ENCODE measurements at regions not wholly inside any gene's neighbourhood (a gene's known extent, or its start where the extent isn't known, plus 50 kb on each side); places are given as distances from the start of the nearest gene placed in this dataset.

DNA sequence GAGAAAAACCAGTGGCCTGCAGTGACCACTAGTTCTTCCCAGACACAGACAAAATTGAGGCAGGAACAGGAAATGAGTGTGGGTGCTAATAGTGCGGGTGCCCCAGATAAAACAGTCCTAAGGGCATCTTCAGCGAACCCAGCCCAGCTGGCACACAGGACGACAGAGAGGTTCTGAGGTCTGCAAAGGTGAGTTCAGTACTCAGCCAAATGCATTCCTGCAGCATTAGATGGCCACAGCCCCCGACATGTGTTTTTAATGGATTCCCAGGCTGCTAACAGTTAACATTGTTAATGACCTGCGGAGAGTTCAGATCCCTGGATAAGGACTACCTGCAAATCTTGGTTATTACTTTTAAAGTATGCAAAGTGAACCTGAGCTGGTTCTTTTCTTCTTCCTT is 196.0 kb downstream of the HIBADH start:
- Histone ChIP-seq H3K36me3 (no peaks in the 10 kb centered on the region), H3K27ac (no peak overlapping the region), H3K4me1 (no peaks in the 10 kb centered on the region), H3K9me3 (no peaks in the 10 kb centered on the region), H3K4me3 (no peak overlapping the region), H3K27me3 (no peaks in the 10 kb centered on the region)
- DNase-seq (no peak), ATAC-seq (no peak)
- 100% methylated on average over 1 of the region's 5 CpGs for WGBS (ENCODE audit: insufficient coverage, low coverage, low lambda C conversion rate, missing lambda C conversion rate)
- intact Hi-C loops (cut with DNase I), result no loop called here
- TF ChIP-seq, protein P1, sequence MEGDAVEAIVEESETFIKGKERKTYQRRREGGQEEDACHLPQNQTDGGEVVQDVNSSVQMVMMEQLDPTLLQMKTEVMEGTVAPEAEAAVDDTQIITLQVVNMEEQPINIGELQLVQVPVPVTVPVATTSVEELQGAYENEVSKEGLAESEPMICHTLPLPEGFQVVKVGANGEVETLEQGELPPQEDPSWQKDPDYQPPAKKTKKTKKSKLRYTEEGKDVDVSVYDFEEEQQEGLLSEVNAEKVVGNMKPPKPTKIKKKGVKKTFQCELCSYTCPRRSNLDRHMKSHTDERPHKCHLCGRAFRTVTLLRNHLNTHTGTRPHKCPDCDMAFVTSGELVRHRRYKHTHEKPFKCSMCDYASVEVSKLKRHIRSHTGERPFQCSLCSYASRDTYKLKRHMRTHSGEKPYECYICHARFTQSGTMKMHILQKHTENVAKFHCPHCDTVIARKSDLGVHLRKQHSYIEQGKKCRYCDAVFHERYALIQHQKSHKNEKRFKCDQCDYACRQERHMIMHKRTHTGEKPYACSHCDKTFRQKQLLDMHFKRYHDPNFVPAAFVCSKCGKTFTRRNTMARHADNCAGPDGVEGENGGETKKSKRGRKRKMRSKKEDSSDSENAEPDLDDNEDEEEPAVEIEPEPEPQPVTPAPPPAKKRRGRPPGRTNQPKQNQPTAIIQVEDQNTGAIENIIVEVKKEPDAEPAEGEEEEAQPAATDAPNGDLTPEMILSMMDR (IDR thresholded peaks at IDR 0.05), result no peak
- TF ChIP-seq POLR2A (IDR thresholded peaks at IDR 0.05), result no peak

DNA sequence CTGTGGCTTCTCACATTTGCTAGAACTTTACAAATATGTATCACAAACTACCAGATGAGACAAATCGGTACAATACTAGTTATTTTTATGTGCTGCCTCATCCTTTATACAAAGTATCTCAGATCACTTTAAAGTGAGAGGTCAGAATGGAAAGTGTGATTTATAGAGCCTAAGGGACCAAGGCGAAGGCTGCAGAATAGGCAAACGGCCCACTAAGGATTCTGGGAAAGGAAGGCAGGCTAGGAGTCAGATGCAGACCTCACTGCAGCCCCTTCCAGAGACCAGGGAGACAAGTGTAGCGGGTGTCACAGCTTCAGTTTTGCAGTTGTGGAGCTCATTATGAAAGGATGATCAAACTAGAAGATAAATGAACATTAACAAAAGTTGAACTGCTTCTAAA is 190.6 kb downstream of the HIBADH start:
- H3K4me1 ChIP-seq, result no peaks in the 10 kb centered on the region
- WGBS (ENCODE audit: insufficient coverage, low coverage, low lambda C conversion rate, missing lambda C conversion rate), result 78% methylated on average over 4 of the region's 4 CpGs
- DNase-seq, result no peak
- H3K36me3 ChIP-seq, result no peaks in the 10 kb centered on the region
- no peaks in the 10 kb centered on the region for H3K9me3 ChIP-seq
- no peak for ATAC-seq
- intact Hi-C loops (cut with DNase I), result no loop called here
- TF ChIP-seq, protein P1 (IDR thresholded peaks at IDR 0.05), result no peak
- no peak for TF ChIP-seq POLR2A (IDR thresholded peaks at IDR 0.05)
- H3K27me3 ChIP-seq, result no peaks in the 10 kb centered on the region
- H3K4me3 ChIP-seq, result no peak overlapping the region
- no peak overlapping the region for H3K27ac ChIP-seq

Measured in right lobe of liver (tissue), 6 donors.